BJ (cell line): ENCODE measurements at regions not wholly inside any gene's neighbourhood (a gene's known extent, or its start where the extent isn't known, plus 50 kb on each side); places are given as distances from the start of the nearest gene placed in this dataset.

Experiments used
- CTCF ChIA-PET: fragments of 350-600 bp; formaldehyde crosslinking; extraction: SDS; loops from one replicate; lab custom pipeline; 2021; ENCODE audit warnings: antibody characterized with exemption, inconsistent platforms; lab: Yijun Ruan, JAX
- POLR2A ChIA-PET: fragments of 300-600 bp; sonication (Branson Sonifier 250); formaldehyde crosslinking; extraction: SDS; loops from one replicate; lab custom pipeline; 2021; ENCODE audit warnings: antibody characterized with exemption; lab: Charles Lee
- DNase-seq: peaks from one replicate; pipeline ENCODE4 v3.0.0-alpha.2; 2011; ENCODE audit warnings: low read depth
- H3K27me3 ChIP-seq: 2 replicates; pipeline ENCODE4 v1.6.0; 2011; ENCODE audit warnings: low read length; ENCODE audit not compliant: control insufficient read depth, insufficient read depth
- H3K36me3 ChIP-seq: 2 replicates; pipeline ENCODE4 v1.5.1; 2011; ENCODE audit warnings: low read length; ENCODE audit not compliant: control insufficient read depth, insufficient read depth
- H3K4me3 ChIP-seq: 2 replicates; pipeline ENCODE4 v1.5.1; 2011; ENCODE audit warnings: low read depth, mild to moderate bottlenecking, control low read depth, low read length
- CTCF ChIP-seq: IDR thresholded peaks from 2 replicates; pipeline ENCODE4 v1.5.1; 2011; ENCODE audit warnings: low read depth, mild to moderate bottlenecking, control low read depth, inconsistent platforms, low read length, moderate library complexity; ENCODE audit not compliant: insufficient read depth

DNA sequence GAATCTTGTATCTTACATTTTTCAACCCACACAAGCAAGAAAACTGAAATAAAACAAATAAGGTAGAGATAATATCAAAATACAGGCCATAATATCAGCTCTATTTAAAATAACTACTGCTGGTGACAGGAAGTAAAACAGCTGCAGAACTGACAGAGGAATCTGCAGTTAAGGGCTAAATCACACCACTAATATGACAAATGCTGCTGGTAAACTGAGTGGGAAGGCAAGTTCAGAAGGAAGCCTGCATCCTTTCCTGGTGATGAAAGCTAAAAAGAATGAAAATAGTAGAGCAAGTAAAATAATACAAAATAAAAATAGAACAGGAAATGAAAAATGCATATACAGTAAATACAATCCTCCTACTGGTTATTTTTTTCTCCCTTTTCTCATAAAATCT is 1293.7 kb upstream of the C9orf72 start:
- no peak for TF ChIP-seq CTCF
- no peak for DNase-seq
- Histone ChIP-seq H3K27me3 (no peaks in the 10 kb centered on the region), H3K4me3 (no peak overlapping the region), H3K36me3 (no peaks in the 10 kb centered on the region)
- ChIA-PET POLR2A (no interaction called here), CTCF (interaction anchor here (1.2 kb wide), 1 partner anchor 15 kb away, joined by 3 read pairs; no protein-coding TSS in a partner anchor)

- H3K27me3 ChIP-seq = no peaks in the 10 kb centered on the region
- DNase-seq = no peak
- CTCF ChIA-PET = no interaction called here
- H3K4me3 ChIP-seq = no peak overlapping the region
- H3K36me3 ChIP-seq = no peaks in the 10 kb centered on the region
- no peak for TF ChIP-seq CTCF
- POLR2A ChIA-PET = no interaction called here
These were observed 1295.1 kb upstream of the C9orf72 start for GRCh38 chr9:28868228-28868990.

DNA sequence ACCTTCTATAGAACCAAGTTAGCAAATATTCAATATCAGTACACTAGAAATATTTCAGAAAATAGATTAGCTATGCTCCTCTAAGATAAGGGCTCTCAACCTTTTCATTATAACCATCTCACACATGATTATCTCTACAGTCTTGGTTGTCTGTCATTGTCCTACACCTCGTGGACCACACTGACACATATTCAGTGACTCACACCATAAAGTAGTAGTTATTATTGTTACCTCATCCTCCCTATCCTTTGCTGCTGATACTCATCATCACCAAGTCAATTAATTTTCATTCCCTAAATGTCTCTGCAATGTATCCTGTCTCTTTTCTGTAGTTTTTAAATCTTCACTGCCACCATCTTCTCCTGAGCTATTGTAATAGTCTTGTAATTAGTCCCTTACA is 1309.2 kb upstream of the C9orf72 start:
- no peak for DNase-seq
- ChIA-PET POLR2A (no interaction called here), CTCF (no interaction called here)
- no peak for TF ChIP-seq CTCF
- Histone ChIP-seq H3K27me3 (no peaks in the 10 kb centered on the region), H3K36me3 (no peaks in the 10 kb centered on the region), H3K4me3 (no peak overlapping the region)

- no peak overlapping the region for H3K4me3 ChIP-seq
- no peak for TF ChIP-seq CTCF
- no peaks in the 10 kb centered on the region for H3K27me3 ChIP-seq
- H3K36me3 ChIP-seq = no peaks in the 10 kb centered on the region
- DNase-seq = no peak
- ChIA-PET POLR2A (no interaction called here), CTCF (no interaction called here)
These were observed 1310.0 kb upstream of the C9orf72 start for GRCh38 chr9:28883234-28883633.

DNA sequence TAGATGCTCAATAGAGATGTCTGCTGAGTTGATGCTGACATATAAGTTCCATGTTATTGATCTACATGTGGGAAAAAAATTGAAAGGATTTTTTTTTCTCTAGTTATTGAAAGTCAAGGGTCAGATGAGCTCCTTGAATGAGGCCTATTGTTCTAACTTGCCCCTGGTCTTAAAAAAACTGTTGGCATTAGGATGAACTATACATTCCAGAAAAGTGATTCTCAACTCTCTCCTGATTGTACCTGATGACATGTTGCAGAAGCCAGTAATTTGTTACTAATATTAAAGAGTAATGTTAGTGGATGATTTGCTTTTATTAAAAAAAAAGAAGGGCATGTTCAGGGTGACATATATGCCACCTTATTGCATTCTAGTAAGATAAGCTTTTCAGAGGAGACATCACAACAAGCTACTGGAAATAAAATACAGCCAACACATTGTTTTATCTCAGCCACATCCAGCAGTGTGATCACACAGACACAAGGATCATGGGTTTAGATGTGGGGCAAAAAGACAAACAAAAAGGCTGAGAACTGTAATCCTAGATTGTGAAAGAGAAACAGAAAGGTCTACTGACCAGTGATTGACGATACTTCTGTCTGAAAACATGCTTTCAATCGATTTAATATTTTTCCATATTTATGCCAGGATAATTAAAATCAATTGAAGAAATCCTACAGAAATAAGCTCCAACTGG is 1314.1 kb upstream of the C9orf72 start:
- no peaks in the 10 kb centered on the region for H3K27me3 ChIP-seq
- H3K4me3 ChIP-seq = no peak overlapping the region
- no peak for DNase-seq
- CTCF ChIA-PET = no interaction called here
- no peaks in the 10 kb centered on the region for H3K36me3 ChIP-seq
- POLR2A ChIA-PET = no interaction called here
- TF ChIP-seq CTCF = no peak
